ENCODE measurements at regions not wholly inside any gene's neighbourhood (a gene's known extent, or its start where the extent isn't known, plus 50 kb on each side); places are given as distances from the start of the nearest gene placed in this dataset.
"Not testable (repeated sequence)": the region's sequence is repeated elsewhere in the genome, so short reads cannot be mapped to it uniquely, and the experiment has no call there.

GRCh38 chr3:67252906-67253305 lies 254.8 kb downstream of the KBTBD8 start:
- DNase-seq (ENCODE audit: low read depth, low spot score); H3K27ac ChIP-seq: not testable (repeated sequence)

GRCh38 chr3:67278015-67278618 lies 280.0 kb downstream of the KBTBD8 start:
- H3K27ac ChIP-seq = no peak overlapping the region
- no peak for DNase-seq (ENCODE audit: low read depth, low spot score)

GRCh38 chr3:67286586-67286985 lies 288.5 kb downstream of the KBTBD8 start:
- no peak overlapping the region for H3K27ac ChIP-seq
- DNase-seq (ENCODE audit: low read depth, low spot score) = no peak

- no peak overlapping the region for H3K27ac ChIP-seq
These were observed 290.5 kb downstream of the KBTBD8 start for GRCh38 chr3:67288466-67289106.

GRCh38 chr3:67289626-67290025 lies 291.5 kb downstream of the KBTBD8 start:
- DNase-seq (ENCODE audit: low read depth, low spot score) = no peak

More at GRCh38 chr3:67288466-67289106, 290.5 kb downstream of the KBTBD8 start:
- no peak for DNase-seq (ENCODE audit: low read depth, low spot score)

GRCh38 chr3:67290438-67290837 lies 292.3 kb downstream of the KBTBD8 start:
- no peak for DNase-seq (ENCODE audit: low read depth, low spot score)
- no peak overlapping the region for H3K27ac ChIP-seq

More at GRCh38 chr3:67289626-67290025, 291.5 kb downstream of the KBTBD8 start:
- no peak overlapping the region for H3K27ac ChIP-seq

- no peak for DNase-seq (ENCODE audit: low read depth, low spot score)
- H3K27ac ChIP-seq = no peak overlapping the region
These were observed 293.5 kb downstream of the KBTBD8 start for GRCh38 chr3:67291287-67292252.

GRCh38 chr3:67292356-67293121 lies 294.4 kb downstream of the KBTBD8 start:
- no peak overlapping the region for H3K27ac ChIP-seq
- peak; percentile 10 for DNase-seq (ENCODE audit: low read depth, low spot score)

- H3K27ac ChIP-seq = no peak overlapping the region
- no peak for DNase-seq (ENCODE audit: low read depth, low spot score)
These were observed 296.2 kb downstream of the KBTBD8 start for GRCh38 chr3:67294341-67294740.

- no peak overlapping the region for H3K27ac ChIP-seq
- DNase-seq (ENCODE audit: low read depth, low spot score) = no peak
These were observed 298.2 kb downstream of the KBTBD8 start for GRCh38 chr3:67296039-67296892.

GRCh38 chr3:67297715-67298475 lies 299.8 kb downstream of the KBTBD8 start:
- H3K27ac ChIP-seq = no peak overlapping the region
- DNase-seq (ENCODE audit: low read depth, low spot score) = no peak

GRCh38 chr3:67301556-67301955 lies 303.4 kb downstream of the KBTBD8 start:
- H3K27ac ChIP-seq = no peak overlapping the region
- DNase-seq (ENCODE audit: low read depth, low spot score) = no peak

- DNase-seq (ENCODE audit: low read depth, low spot score) = no peak
- no peak overlapping the region for H3K27ac ChIP-seq
These were observed 304.4 kb downstream of the KBTBD8 start for GRCh38 chr3:67302489-67302888.

- H3K27ac ChIP-seq = no peak overlapping the region
- no peak for DNase-seq (ENCODE audit: low read depth, low spot score)
These were observed 307.1 kb downstream of the KBTBD8 start for GRCh38 chr3:67305160-67305559.

- no peak for DNase-seq (ENCODE audit: low read depth, low spot score)
- H3K27ac ChIP-seq = no peak overlapping the region
These were observed 307.8 kb downstream of the KBTBD8 start for GRCh38 chr3:67305922-67306321.

GRCh38 chr3:67311440-67311839 lies 313.3 kb downstream of the KBTBD8 start:
- DNase-seq (ENCODE audit: low read depth, low spot score) = no peak
- no peak overlapping the region for H3K27ac ChIP-seq

- DNase-seq (ENCODE audit: low read depth, low spot score) = no peak
- no peak overlapping the region for H3K27ac ChIP-seq
These were observed 314.0 kb downstream of the KBTBD8 start for GRCh38 chr3:67312155-67312554.

GRCh38 chr3:67318162-67318561 lies 320.1 kb downstream of the KBTBD8 start:
- H3K27ac ChIP-seq = no peak overlapping the region
- no peak for DNase-seq (ENCODE audit: low read depth, low spot score)

- DNase-seq (ENCODE audit: low read depth, low spot score) = no peak
- H3K27ac ChIP-seq = no peak overlapping the region
These were observed 326.4 kb downstream of the KBTBD8 start for GRCh38 chr3:67324554-67324953.
